ENCODE measurements at regions not wholly inside any gene's neighbourhood (a gene's known extent, or its start where the extent isn't known, plus 50 kb on each side); places are given as distances from the start of the nearest gene placed in this dataset.

DNA sequence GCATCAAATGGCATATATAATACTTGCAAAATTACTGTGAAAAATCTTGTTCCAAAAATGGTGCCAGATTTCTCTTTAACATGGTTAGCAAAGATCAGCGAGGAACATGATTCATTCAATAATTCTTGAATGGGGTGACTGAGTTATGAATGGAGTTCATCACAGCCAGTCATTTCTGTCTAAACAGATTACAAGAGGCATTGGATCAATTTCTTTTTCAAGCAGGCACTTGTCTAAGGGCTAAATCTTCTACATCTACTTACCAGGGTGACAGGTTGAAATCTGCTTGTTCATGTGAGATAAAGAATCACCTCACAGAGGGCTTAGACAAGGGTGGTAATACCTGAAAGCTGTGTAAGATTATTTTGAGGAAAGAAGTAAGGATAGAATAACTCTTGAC, 247.7 kb downstream of the ATP23 start:
- Mint-ChIP-seq H3K27me3 (ENCODE audit: low read depth in 3 of 3) (peaks cover 0 to 2% (median 1%) of the 10 kb centered on the region in 3 donors), H3K4me1 (no peaks in the 10 kb centered on the region), H3K9me3 (peaks cover 11 to 31% (median 21%) of the 10 kb centered on the region in 7 donors), H3K27ac (no peak overlapping the region), H3K4me3 (no peak overlapping the region), H3K36me3 (no peaks in the 10 kb centered on the region)
- intact Hi-C loops (cut with micrococcal nuclease) = no loop called here
- Histone ChIP-seq H3K9ac (ENCODE audit: insufficient read depth, low read length, poor library complexity, severe bottlenecking) (no peak overlapping the region), H3K4me1 (ENCODE audit: control insufficient read depth in 1 of 2, insufficient read depth in 2 of 2, low read length in 2 of 2) (no peaks in the 10 kb centered on the region), H2AFZ (ENCODE audit: insufficient read depth, low read depth, low read length, poor library complexity, severe bottlenecking) (no peak overlapping the region), H3K4me2 (replicated peaks; ENCODE audit: extremely low read depth, low read length, poor library complexity, severe bottlenecking) (no peak overlapping the region), H3K27me3 (ENCODE audit: control insufficient read depth in 2 of 2, insufficient read depth in 2 of 2, low read length in 2 of 2) (no peaks in the 10 kb centered on the region), H4K20me1 (ENCODE audit: insufficient read depth, low read length) (no peaks in the 10 kb centered on the region), H3K27ac (ENCODE audit: low read depth in 1 of 2, low read length in 2 of 2) (no peak overlapping the region), H3K79me2 (ENCODE audit: insufficient read depth, low read length) (no peaks in the 10 kb centered on the region), H3K4me3 (replicated peaks in 1 of 3; ENCODE audit: low read depth in 2 of 3, low read length in 3 of 3) (no peak overlapping the region), H3K36me3 (replicated peaks in 1 of 2; ENCODE audit: control insufficient read depth in 1 of 2, insufficient read depth in 2 of 2, low read length in 2 of 2) (no peaks in the 10 kb centered on the region), H3K9me3 (replicated peaks in 1 of 2; ENCODE audit: control insufficient read depth in 1 of 2, insufficient read depth in 1 of 2, low read length in 2 of 2) (peaks cover 11 to 20% of the 10 kb centered on the region in 2 donors)
- WGBS (ENCODE audit: insufficient coverage) = no CpG with 5 or more reads among the region's 1 CpG
- TF ChIP-seq, protein P1, sequence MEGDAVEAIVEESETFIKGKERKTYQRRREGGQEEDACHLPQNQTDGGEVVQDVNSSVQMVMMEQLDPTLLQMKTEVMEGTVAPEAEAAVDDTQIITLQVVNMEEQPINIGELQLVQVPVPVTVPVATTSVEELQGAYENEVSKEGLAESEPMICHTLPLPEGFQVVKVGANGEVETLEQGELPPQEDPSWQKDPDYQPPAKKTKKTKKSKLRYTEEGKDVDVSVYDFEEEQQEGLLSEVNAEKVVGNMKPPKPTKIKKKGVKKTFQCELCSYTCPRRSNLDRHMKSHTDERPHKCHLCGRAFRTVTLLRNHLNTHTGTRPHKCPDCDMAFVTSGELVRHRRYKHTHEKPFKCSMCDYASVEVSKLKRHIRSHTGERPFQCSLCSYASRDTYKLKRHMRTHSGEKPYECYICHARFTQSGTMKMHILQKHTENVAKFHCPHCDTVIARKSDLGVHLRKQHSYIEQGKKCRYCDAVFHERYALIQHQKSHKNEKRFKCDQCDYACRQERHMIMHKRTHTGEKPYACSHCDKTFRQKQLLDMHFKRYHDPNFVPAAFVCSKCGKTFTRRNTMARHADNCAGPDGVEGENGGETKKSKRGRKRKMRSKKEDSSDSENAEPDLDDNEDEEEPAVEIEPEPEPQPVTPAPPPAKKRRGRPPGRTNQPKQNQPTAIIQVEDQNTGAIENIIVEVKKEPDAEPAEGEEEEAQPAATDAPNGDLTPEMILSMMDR (IDR thresholded peaks at IDR 0.05) = no peak
- DNase-seq = no peak

GRCh38 chr12:58189893-58190292, 248.5 kb downstream of the ATP23 start:
- Mint-ChIP-seq H3K9me3 (peaks cover 11 to 31% (median 21%) of the 10 kb centered on the region in 7 donors), H3K4me3 (no peak overlapping the region), H3K27ac (no peak overlapping the region), H3K27me3 (ENCODE audit: low read depth in 3 of 3) (peaks cover 0 to 2% (median 1%) of the 10 kb centered on the region in 3 donors), H3K36me3 (no peaks in the 10 kb centered on the region), H3K4me1 (no peaks in the 10 kb centered on the region)
- Histone ChIP-seq H2AFZ (ENCODE audit: insufficient read depth, low read depth, low read length, poor library complexity, severe bottlenecking) (no peak overlapping the region), H3K9me3 (replicated peaks in 1 of 2; ENCODE audit: control insufficient read depth in 1 of 2, insufficient read depth in 1 of 2, low read length in 2 of 2) (peaks cover 11 to 20% of the 10 kb centered on the region in 2 donors), H3K9ac (ENCODE audit: insufficient read depth, low read length, poor library complexity, severe bottlenecking) (no peak overlapping the region), H3K4me3 (replicated peaks in 1 of 3; ENCODE audit: low read depth in 2 of 3, low read length in 3 of 3) (no peak overlapping the region), H3K27ac (ENCODE audit: low read depth in 1 of 2, low read length in 2 of 2) (no peak overlapping the region), H3K4me1 (ENCODE audit: control insufficient read depth in 1 of 2, insufficient read depth in 2 of 2, low read length in 2 of 2) (no peaks in the 10 kb centered on the region), H3K27me3 (ENCODE audit: control insufficient read depth in 2 of 2, insufficient read depth in 2 of 2, low read length in 2 of 2) (no peaks in the 10 kb centered on the region), H4K20me1 (ENCODE audit: insufficient read depth, low read length) (no peaks in the 10 kb centered on the region), H3K4me2 (replicated peaks; ENCODE audit: extremely low read depth, low read length, poor library complexity, severe bottlenecking) (no peak overlapping the region), H3K36me3 (replicated peaks in 1 of 2; ENCODE audit: control insufficient read depth in 1 of 2, insufficient read depth in 2 of 2, low read length in 2 of 2) (no peaks in the 10 kb centered on the region), H3K79me2 (ENCODE audit: insufficient read depth, low read length) (no peaks in the 10 kb centered on the region)
- intact Hi-C loops (cut with micrococcal nuclease) = no loop called here
- WGBS (ENCODE audit: insufficient coverage) = no CpG with 5 or more reads among the region's 3 CpGs
- TF ChIP-seq, protein P1 (IDR thresholded peaks at IDR 0.05) = no peak
- DNase-seq = no peak

All from CD14-positive monocyte (primary cell).